ENCODE measurements at regions not wholly inside any gene's neighbourhood (a gene's known extent, or its start where the extent isn't known, plus 50 kb on each side); places are given as distances from the start of the nearest gene placed in this dataset.

GRCh38 chr14:59103396-59103795, 85.1 kb upstream of the DAAM1 start:
- no peaks in the 10 kb centered on the region for H3K4me1 Mint-ChIP-seq
- H3K79me2 ChIP-seq (ENCODE audit: insufficient read depth, low read length), result no peaks in the 10 kb centered on the region
- H3K27ac ChIP-seq (ENCODE audit: low read depth in 1 of 2, low read length in 2 of 2), result no peak overlapping the region
- H3K27me3 ChIP-seq (ENCODE audit: control insufficient read depth in 2 of 2, insufficient read depth in 2 of 2, low read length in 2 of 2), result no peaks in the 10 kb centered on the region
- intact Hi-C loops (cut with micrococcal nuclease), result no loop called here
- no peak overlapping the region for H3K9ac ChIP-seq (ENCODE audit: insufficient read depth, low read length, poor library complexity, severe bottlenecking)
- DNase-seq, result no peak
- no CpG with 5 or more reads among the region's 2 CpGs for WGBS (ENCODE audit: insufficient coverage)
- no peaks in the 10 kb centered on the region for H4K20me1 ChIP-seq (ENCODE audit: insufficient read depth, low read length)
- no peaks in the 10 kb centered on the region for H3K36me3 Mint-ChIP-seq
- H3K4me3 ChIP-seq (replicated peaks in 1 of 3; ENCODE audit: low read depth in 2 of 3, low read length in 3 of 3), result no peak overlapping the region
- no peak overlapping the region for H2AFZ ChIP-seq (ENCODE audit: insufficient read depth, low read depth, low read length, poor library complexity, severe bottlenecking)
- no peaks in the 10 kb centered on the region for H3K9me3 ChIP-seq (replicated peaks in 1 of 2; ENCODE audit: control insufficient read depth in 1 of 2, insufficient read depth in 1 of 2, low read length in 2 of 2)
- no peak overlapping the region for H3K4me2 ChIP-seq (replicated peaks; ENCODE audit: extremely low read depth, low read length, poor library complexity, severe bottlenecking)
- peaks cover 0 to 5% (median 1%) of the 10 kb centered on the region in 3 donors for H3K27me3 Mint-ChIP-seq (ENCODE audit: low read depth in 3 of 3)
- no peaks in the 10 kb centered on the region for H3K4me1 ChIP-seq (ENCODE audit: control insufficient read depth in 1 of 2, insufficient read depth in 2 of 2, low read length in 2 of 2)
- no peaks in the 10 kb centered on the region for H3K36me3 ChIP-seq (replicated peaks in 1 of 2; ENCODE audit: control insufficient read depth in 1 of 2, insufficient read depth in 2 of 2, low read length in 2 of 2)
- H3K27ac Mint-ChIP-seq, result no peak overlapping the region
- H3K4me3 Mint-ChIP-seq, result no peak overlapping the region
- H3K9me3 Mint-ChIP-seq, result peaks cover 0 to 4% (median 3%) of the 10 kb centered on the region in 7 donors
- TF ChIP-seq CTCF (IDR thresholded peaks at IDR 0.05), result no peak

GRCh38 chr14:59107819-59108218, 80.6 kb upstream of the DAAM1 start:
- no peaks in the 10 kb centered on the region for H3K36me3 ChIP-seq (replicated peaks in 1 of 2; ENCODE audit: control insufficient read depth in 1 of 2, insufficient read depth in 2 of 2, low read length in 2 of 2)
- no peak overlapping the region for H3K4me2 ChIP-seq (replicated peaks; ENCODE audit: extremely low read depth, low read length, poor library complexity, severe bottlenecking)
- no peaks in the 10 kb centered on the region for H3K27me3 ChIP-seq (ENCODE audit: control insufficient read depth in 2 of 2, insufficient read depth in 2 of 2, low read length in 2 of 2)
- no peak for TF ChIP-seq CTCF (IDR thresholded peaks at IDR 0.05)
- no peak overlapping the region for H3K9ac ChIP-seq (ENCODE audit: insufficient read depth, low read length, poor library complexity, severe bottlenecking)
- H4K20me1 ChIP-seq (ENCODE audit: insufficient read depth, low read length), result no peaks in the 10 kb centered on the region
- H3K4me1 Mint-ChIP-seq, result no peaks in the 10 kb centered on the region
- no peak for DNase-seq
- 86% methylated on average over 2 of the region's 2 CpGs for WGBS (ENCODE audit: insufficient coverage)
- H3K4me1 ChIP-seq (ENCODE audit: control insufficient read depth in 1 of 2, insufficient read depth in 2 of 2, low read length in 2 of 2), result no peaks in the 10 kb centered on the region
- peaks cover 1 to 5% (median 2%) of the 10 kb centered on the region in 3 donors for H3K27me3 Mint-ChIP-seq (ENCODE audit: low read depth in 3 of 3)
- no peaks in the 10 kb centered on the region for H3K9me3 ChIP-seq (replicated peaks in 1 of 2; ENCODE audit: control insufficient read depth in 1 of 2, insufficient read depth in 1 of 2, low read length in 2 of 2)
- no peak overlapping the region for H3K4me3 ChIP-seq (replicated peaks in 1 of 3; ENCODE audit: low read depth in 2 of 3, low read length in 3 of 3)
- no peak overlapping the region for H3K27ac ChIP-seq (ENCODE audit: low read depth in 1 of 2, low read length in 2 of 2)
- H3K4me3 Mint-ChIP-seq, result no peak overlapping the region
- H3K27ac Mint-ChIP-seq, result peak overlapping the region in 1 of 7 donors; percentile 29
- no peak overlapping the region for H2AFZ ChIP-seq (ENCODE audit: insufficient read depth, low read depth, low read length, poor library complexity, severe bottlenecking)
- no peaks in the 10 kb centered on the region for H3K79me2 ChIP-seq (ENCODE audit: insufficient read depth, low read length)
- H3K9me3 Mint-ChIP-seq, result peaks cover 0 to 5% (median 3%) of the 10 kb centered on the region in 7 donors
- no peaks in the 10 kb centered on the region for H3K36me3 Mint-ChIP-seq
- intact Hi-C loops (cut with micrococcal nuclease), result no loop called here

Data from CD14-positive monocyte (primary cell).